Muscle of back (tissue), 3 donors: ENCODE measurements at regions not wholly inside any gene's neighbourhood (a gene's known extent, or its start where the extent isn't known, plus 50 kb on each side); places are given as distances from the start of the nearest gene placed in this dataset.
A peak's percentile ranks its signal among the peaks of the same experiment; 100 is the strongest.

Source experiments
- DNase-seq, 3 donors: peaks; one replicate each; pipeline versions ENCODE4 v3.0.0 to v3.0.0-alpha.2; 2013

DNA sequence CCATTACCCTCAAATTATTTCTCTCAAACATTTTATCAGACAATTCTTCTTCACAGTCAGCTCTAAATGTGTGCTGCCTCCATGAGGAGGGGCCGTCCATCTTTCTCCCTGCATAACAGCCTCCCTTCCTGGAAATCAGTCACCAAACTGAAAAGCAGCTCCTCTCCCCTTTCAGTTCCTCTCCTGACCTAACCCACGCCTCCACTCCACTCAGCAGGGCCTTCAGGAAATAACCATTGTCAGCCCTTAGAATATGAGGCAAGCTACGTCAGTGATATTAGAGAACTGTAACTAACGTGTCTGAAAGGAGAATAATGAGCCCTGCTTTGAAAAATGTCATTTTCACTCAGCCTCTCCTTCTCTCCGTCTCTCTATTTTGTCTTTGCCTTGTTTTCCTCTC lies 116.2 kb downstream of the OLFM4 start:
- no peak for DNase-seq

DNA sequence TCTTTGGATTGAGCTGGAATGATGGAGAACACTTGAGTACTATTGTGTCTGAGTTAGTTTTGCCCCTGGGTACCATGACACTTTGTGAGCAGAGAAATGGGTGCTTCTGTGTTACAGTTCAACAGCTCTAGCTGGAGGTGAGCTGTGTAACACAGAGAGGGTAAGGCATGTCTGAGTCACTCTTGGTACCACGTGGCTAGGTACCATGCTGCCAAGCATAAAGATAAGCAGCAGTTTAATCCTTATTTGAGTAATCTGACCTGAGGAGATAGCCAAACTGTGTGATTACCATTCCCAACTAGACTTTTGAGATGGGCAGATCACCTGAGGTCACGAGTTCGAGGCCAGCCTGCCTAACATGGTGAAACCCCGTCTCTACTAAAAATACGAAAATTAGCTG lies 122.0 kb downstream of the OLFM4 start:
- no peak for DNase-seq

DNA sequence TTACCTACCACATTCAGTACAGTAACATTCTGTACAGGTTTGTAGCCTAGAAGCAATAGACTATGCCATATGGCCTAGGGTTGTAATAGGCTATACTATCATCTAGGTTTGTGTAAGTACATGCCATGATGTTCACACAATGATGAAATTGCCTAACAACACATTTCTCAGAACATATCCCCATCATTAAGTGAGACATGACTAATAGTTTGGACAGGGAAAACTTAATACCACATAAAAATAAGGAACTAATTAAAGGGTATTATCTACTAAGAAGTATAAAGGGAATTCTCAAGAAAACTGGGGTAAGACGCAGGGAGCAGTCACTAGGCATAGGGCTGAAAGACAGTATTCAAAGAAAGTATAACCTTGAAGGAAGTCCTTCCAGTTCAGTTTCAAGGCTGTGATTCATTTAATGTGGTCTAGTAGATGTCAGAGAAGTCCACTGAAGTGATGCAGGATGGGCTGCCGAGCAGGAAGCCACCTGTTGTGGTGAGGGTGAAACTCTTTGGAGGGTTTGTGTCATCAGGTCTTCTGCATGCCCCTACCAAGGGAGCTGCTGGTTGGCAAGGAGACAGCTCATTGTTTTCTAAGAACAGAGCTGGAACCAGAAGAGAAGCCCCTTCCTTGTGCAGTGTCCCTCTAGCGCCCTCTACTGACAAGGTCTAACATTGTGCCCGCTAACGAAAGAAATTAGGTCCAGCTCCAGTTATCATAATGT lies 122.9 kb downstream of the OLFM4 start:
- peak; percentile 54 to 78 (median 58) for DNase-seq

DNA sequence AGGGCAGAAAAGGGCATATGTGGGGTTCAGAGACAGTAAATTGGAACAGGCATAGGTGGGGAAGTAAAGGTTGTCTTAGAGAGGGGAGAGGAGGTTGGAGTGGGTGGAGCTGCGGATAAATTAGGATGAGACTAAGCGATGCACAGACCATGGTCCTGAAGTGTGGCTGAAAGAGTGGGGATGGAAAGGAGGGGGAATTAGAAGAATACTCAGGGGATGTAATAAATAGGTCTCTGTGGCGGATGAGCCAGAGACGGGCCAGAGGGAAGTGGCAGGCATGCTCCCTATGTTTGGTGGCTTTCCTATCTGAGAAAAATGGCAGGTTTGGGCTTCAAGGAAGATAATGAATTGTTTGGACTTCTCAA lies 123.4 kb downstream of the OLFM4 start:
- no peak for DNase-seq

DNA sequence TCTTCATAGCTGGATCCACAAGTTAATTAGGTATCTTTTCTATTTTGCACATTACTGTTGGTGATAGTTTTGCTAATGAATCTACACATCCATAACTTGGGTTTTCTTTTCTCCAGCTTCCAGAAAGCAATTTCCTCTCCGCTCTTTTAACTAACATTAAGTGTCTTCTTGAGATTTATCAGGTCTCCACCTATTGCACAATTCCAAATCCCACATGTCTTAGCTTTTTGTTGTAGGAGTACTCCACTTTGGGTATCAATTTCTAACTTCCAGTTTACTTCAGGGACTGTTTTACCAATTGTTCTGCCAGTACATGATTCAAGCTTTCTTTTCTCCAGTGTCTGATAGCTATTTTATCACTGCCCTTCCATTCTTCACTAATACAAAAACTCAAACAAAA lies 129.6 kb downstream of the OLFM4 start:
- DNase-seq: no peak

DNA sequence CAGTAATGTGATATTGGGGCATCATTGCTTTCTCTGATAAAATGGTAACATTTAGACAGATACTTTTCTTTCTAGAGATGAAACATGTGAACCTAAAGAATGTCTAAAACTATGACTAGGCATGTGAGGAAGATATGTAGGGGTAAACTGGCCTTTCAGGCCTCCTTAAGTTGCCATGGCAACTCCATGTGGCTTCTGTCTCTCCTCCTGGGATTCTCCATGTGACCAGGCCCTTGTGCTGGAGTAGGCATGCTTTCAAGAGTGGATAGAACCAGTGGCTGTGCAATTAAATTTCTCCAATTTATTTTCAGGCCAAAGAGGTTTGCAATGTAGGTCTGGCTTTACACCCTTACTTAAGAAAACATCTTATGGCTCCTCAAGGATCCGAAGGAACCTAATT lies 130.8 kb downstream of the OLFM4 start:
- no peak for DNase-seq

DNA sequence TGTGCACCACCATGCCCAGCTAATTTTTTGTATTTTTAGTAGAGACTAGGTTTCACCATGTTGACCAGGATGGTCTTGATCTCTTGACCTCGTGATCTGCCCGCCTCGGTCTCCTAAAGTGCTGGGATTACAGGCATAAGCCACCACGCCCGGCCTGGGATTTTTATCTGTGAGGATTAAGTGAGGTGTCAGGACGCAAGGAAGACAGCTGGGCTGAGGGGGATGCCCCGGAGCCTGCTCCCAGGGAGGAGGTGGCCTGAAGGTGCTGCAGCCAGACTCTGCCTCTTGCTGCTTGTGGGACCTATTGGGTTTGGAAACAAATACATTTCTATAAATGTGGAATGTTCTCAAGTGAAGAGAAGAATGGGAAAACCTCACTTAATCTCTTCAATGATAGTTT lies 131.6 kb downstream of the OLFM4 start:
- DNase-seq: no peak

DNA sequence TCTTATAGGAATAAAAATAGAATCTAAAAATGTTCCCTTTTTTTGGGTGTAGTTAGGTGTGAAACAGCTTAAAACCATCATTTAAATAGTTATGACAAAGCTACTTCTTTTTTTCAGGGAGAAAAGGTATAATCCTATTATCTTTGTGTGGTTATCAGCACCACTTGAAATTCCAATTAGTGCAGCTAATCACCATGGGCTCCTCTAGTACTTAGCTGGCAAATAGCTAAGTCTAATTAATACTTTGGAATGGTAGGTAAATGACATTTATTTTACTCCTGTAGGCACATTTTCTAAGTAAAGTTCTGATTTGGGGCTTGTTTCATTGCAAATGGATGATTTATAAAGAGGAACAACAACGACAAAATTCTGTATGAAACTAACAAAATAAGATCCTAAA lies 132.6 kb downstream of the OLFM4 start:
- no peak for DNase-seq

DNA sequence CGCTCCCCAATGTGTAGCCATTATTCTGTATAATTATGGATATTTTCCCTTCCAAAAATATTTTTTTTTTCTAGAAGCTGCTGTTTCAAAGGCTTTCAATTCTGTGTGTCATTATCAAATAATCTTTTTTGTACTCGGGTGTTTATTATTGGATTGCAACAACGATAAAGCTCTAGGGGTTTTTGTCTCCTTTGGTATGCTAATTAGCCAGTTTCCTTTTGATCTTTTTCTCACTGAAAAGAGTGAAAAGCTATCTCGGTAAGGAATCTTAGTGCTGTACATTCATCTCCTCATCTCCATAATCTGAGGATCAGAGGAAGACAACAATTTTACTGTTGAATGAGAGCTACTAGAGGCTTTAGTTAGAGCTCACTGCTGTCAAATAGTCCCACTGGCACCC lies 136.6 kb downstream of the OLFM4 start:
- DNase-seq: no peak

DNA sequence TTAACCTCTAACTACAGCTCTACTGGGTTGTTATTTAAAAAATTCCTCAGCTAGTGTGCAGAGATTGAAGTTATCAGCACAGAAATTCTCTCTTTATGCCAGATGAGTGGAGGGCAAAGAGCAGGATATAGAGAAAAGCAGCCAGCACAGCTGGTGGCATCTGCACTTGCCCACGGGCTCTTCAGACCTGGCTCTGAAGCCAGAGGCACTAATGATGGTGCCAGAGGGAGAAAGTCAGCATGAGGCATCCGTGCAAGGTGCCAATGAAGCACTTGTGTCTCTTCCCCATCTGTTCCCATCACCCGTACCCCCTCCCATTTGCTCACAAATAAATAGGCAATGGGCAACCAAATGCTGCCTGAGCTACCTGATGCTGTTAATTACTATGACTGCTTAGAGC lies 138.9 kb downstream of the OLFM4 start:
- peak in 1 of 3 donors; percentile 21 for DNase-seq

DNA sequence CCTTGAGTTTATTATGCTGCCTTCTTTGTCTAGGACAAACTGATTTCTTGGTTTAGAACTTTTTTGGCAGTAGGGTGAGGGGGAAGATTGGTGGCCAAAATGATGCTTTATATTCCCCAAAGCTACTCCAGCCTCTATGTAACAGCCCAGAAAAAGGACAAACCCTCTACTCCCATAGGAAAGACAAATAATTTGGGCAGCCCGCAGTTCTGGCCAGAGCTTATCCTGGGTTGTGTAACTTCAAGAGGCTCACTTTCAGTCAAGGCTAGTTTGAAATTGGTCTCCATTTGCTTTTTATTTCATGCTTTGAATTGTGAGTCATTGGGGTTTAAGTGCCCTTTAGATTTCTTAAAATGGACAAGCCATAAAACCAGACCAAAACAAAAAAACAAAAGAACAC lies 142.3 kb downstream of the OLFM4 start:
- no peak for DNase-seq

DNA sequence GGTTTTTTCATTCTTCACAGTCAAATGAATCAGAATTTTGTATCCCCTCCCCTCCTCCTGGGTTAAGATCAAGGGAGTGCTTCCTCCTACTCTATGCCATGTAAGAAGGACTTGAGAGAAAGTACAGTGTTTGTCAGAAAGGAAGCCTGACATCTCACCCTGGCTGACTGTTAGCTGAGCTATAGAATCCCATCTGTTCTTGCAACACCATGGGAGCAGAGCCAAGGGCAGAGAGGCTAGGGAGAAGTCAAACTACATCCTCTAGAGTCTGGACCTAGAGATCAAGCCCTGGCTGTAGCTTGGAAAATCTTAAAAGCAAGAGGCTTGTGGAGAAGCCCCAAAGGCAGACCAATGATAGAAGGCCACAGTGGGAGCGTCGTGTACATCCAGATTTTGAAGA lies 145.9 kb downstream of the OLFM4 start:
- DNase-seq: peak in 2 of 3 donors; percentile 19 to 58

DNA sequence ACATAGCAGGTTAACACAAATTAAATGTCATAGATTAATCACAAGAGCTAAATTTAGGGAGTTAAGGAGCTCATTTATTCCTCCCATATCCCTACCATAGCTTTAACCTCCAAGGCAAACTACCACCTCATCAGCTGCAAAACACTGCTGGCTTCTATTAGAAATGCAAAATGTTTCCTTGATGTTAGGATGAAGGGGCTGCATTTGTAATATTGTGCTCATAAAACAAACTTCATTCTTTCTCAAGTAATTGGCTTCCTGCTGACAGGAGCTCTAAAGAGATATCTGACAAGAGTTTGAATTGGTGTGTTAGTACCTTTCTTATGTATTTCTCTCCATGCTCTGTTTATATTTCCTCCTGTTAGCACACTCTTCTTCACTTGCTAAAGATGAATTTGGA lies 152.1 kb downstream of the OLFM4 start:
- no peak for DNase-seq

DNA sequence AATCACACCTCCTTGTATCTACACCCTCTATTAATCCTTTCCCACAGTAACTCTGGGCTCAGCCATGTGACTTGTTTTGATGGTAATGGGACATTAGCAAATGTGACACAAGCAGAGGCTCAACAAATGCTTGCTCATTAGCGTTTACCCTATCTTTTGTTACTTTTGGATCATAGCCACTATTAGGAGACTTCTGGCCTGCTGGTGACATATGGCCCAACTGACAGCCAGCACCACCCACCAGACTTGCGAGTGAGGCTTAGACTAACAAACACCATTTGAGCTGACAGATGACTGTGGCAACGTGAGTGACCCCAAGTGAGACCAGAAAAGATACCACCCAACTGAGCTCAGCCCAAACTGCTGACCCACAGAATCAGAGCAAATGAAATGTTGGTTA lies 154.1 kb downstream of the OLFM4 start:
- DNase-seq: no peak

DNA sequence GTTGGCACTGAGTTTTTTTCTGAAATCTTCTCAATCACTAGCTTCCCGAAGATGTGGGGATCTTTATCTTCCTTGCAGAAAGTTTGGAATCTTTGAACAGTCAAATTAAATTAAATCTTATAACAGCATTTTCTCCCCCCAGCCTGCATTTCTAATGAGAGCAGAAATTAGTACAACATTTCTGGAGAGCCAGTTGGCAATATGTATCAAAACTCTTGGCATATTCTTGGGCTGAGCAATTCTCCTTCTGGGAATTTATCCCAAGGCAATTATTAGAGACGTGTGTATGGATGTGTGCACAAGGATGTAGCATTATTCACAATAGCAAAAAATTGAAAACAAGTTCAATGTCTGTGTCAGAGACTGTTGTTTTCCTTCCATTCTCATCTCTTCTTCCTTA lies 159.5 kb downstream of the OLFM4 start:
- no peak for DNase-seq

DNA sequence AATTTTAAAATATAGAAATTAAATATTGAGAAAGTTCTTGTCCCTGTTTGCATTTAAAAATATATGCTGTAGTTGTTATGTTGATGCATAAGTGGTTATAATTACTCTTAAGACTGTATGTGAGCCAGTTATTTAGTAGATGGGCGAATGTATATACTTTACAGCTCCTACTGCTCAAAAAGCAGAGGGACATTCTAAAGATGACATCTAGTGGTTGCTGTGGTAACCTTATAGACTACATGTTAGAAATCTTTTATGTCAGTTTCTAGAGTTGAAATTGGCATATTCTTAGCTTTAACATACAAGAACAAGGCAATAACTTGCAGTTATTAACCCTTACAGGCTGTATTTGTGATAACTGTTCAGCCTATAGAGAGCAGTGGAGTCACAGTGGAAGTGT lies 160.5 kb downstream of the OLFM4 start:
- DNase-seq: peak in 1 of 3 donors; percentile 52

DNA sequence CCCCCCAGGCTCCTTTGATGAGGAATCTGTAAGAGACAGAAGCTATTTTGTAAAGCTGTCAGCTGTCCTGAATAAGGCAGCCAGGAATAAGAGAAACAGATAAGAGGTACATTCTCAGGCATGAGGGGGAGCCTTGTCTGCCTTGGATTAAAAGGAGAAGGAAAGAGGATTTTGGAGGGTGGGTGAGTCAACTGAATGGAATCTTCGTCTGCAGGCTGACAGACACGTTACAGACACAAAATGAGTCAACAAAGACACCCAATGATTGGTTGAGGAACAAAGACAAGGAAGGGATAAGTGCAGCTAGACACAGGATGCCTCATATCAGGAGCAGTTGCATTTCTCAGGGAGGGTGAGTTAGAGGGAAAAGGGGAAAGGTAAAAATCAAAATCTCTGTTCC lies 162.5 kb downstream of the OLFM4 start:
- DNase-seq: peak in 1 of 3 donors; percentile 78

DNA sequence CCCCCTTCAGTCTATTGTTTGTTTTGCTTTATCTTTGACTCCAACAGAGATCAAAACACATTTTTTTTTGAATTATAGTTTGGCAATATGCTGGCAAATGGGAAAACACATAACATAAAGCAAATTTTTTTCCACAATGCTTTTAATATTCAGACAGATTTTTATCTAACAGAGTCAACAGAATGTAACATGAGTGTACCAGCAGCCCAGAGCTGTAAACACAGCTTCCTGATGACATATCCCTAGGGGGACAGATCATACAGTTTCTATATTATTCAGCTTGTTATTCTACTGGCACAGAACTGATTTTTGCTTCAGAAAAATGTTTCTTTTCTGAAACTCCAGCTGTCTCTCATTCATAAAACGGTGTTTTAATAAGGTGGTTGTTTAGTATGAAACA lies 168.8 kb downstream of the OLFM4 start:
- no peak for DNase-seq

DNA sequence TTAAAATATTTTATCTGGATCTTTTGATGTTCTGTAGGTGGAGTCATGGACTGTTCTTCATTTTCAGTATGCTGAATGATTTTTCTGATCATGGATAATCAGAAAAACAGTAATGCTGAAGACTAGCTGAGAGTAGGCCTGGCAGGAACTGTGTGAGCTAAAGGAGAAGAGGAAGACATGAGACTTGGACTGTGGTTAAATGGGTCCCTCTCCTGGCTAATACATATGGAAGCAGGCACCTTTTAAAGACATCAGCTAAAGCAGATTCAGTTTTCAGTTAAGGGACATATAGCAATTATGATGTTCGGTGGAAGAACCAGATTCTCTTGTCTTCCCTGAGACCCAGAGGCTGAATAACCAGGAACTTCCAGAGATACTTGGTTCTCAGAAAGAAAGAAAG lies 169.4 kb downstream of the OLFM4 start:
- peak in 1 of 3 donors; percentile 19 for DNase-seq

DNA sequence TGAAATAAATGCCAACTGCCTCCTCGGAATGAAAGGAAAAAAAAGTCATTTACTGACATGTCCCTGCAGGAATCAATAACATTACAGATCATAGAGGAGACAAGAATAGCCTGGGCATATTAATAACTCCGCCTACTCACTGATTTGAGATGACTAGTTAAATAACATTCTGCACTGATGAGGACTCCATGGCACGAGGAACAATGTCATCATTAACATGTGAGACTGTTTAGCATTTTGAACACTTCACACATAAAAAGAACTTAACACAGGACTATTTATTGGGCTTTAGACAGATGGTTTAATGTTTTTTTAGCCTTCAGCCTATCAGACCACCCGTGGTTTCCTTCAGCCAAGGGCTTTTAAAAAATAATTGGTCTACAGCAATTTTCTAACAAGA lies 170.1 kb downstream of the OLFM4 start:
- no peak for DNase-seq

DNA sequence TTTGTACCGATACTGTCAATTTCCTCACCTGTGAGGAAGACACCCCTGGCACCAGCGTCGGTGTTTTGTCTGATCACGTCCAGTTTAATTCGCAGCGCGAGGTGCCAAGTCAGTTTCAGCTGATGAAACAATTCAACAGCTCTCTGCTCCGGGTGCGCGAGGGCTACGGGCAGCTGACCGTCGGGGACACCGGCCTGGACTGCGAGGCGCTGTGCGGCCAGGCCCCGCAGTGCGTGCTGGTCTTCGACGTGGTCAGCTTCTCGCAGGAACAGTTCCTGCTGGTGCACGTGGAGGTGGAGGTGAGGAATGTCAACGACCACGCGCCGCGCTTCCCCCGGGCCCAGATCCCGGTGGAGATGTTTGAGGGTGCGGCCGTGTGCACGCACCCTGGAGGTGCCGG lies 171.5 kb downstream of the OLFM4 start:
- no peak for DNase-seq

DNA sequence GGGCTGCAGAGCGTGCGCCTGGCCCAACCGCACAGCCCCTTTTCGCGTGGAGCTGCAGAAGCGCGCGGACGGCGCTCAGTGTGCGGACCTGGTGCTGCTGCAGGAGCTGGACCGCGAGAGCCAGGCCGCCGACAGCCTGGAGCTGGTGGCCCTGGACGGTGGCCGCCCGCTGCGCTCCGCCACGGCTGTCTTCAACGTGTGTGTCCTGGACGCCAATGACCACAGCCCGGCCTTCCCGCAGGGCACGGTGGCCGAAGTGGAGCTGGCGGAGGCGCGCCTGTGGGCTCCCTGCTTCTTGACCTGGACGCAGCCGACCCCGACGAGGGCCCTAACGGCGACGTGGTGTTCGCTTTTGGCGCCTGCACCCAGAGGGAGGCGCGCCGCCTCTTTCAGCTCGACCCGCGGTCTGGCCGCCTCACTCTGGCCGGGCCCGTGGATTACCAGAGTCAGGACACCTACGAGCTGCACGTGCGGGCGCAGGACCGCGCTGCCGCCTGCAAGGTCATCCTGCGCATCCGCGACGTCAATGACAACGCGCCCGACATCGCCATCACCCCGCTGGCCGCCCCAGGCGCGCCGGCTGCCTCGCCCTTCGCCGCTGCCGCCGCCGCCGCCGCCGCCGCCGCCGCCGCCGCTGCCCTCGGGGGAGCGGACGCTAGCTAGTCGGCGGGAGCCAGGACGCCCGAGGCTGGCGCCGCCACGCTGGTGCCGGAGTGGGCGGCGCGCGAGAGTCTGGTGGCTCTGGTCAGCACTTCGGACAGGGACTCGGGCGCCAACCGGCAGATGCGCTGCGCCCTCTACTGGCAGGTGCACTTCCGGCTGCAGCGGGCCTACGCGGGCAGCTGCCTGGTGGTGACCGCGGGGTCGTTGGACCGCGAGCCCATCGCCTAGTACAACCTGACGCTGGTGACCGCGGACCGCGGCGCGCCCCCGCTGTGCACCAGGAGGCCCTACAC lies 172.2 kb downstream of the OLFM4 start:
- peak; percentile 46 to 77 (median 65) for DNase-seq
